ENCODE measurements at regions not wholly inside any gene's neighbourhood (a gene's known extent, or its start where the extent isn't known, plus 50 kb on each side); places are given as distances from the start of the nearest gene placed in this dataset.

- in situ Hi-C loops (cut with MboI; ENCODE audit: low sequenced_read_pairs, unreplicated experiment): no loop called here
- TF ChIP-seq CTCF (IDR thresholded peaks at IDR 0.05; ENCODE audit: borderline replicate concordance, control extremely low read depth, extremely low read depth, insufficient read depth, missing control alignments): no peak
- no peak for DNase-seq (ENCODE audit: low spot score)
These were observed 354.5 kb upstream of the ZNF608 start for GRCh38 chr5:125100951-125101350.

- in situ Hi-C loops (cut with MboI; ENCODE audit: low sequenced_read_pairs, unreplicated experiment): no loop called here
- no peak for DNase-seq (ENCODE audit: low spot score)
- TF ChIP-seq CTCF (IDR thresholded peaks at IDR 0.05; ENCODE audit: borderline replicate concordance, control extremely low read depth, extremely low read depth, insufficient read depth, missing control alignments): no peak
These were observed 357.0 kb upstream of the ZNF608 start for GRCh38 chr5:125103459-125103858.

GRCh38 chr5:125106271-125106670, 359.8 kb upstream of the ZNF608 start:
- DNase-seq (ENCODE audit: low spot score): no peak
- in situ Hi-C loops (cut with MboI; ENCODE audit: low sequenced_read_pairs, unreplicated experiment): no loop called here
- TF ChIP-seq CTCF (IDR thresholded peaks at IDR 0.05; ENCODE audit: borderline replicate concordance, control extremely low read depth, extremely low read depth, insufficient read depth, missing control alignments): no peak

- no peak for DNase-seq (ENCODE audit: low spot score)
- no peak for TF ChIP-seq CTCF (IDR thresholded peaks at IDR 0.05; ENCODE audit: borderline replicate concordance, control extremely low read depth, extremely low read depth, insufficient read depth, missing control alignments)
- in situ Hi-C loops (cut with MboI; ENCODE audit: low sequenced_read_pairs, unreplicated experiment): no loop called here
These were observed 360.4 kb upstream of the ZNF608 start for GRCh38 chr5:125106881-125107280.

- in situ Hi-C loops (cut with MboI; ENCODE audit: low sequenced_read_pairs, unreplicated experiment): no loop called here
- TF ChIP-seq CTCF (IDR thresholded peaks at IDR 0.05; ENCODE audit: borderline replicate concordance, control extremely low read depth, extremely low read depth, insufficient read depth, missing control alignments): no peak
- DNase-seq (ENCODE audit: low spot score): no peak
These were observed 362.9 kb upstream of the ZNF608 start for GRCh38 chr5:125109293-125109692.

GRCh38 chr5:125109816-125110215, 363.4 kb upstream of the ZNF608 start:
- no peak for DNase-seq (ENCODE audit: low spot score)

More at GRCh38 chr5:125109816-125110215, 363.4 kb upstream of the ZNF608 start:
- no peak for TF ChIP-seq CTCF (IDR thresholded peaks at IDR 0.05; ENCODE audit: borderline replicate concordance, control extremely low read depth, extremely low read depth, insufficient read depth, missing control alignments)
- in situ Hi-C loops (cut with MboI; ENCODE audit: low sequenced_read_pairs, unreplicated experiment): no loop called here

Measured in GM13976 (cell line).